K562 (cell line): ENCODE measurements at regions not wholly inside any gene's neighbourhood (a gene's known extent, or its start where the extent isn't known, plus 50 kb on each side); places are given as distances from the start of the nearest gene placed in this dataset.

Source experiments
- ATAC-seq: fragments of 200-7000 bp; cut with Tn5 transposase; 3 replicates; pipeline ENCODE4 v1.9.1; 2020; ENCODE audit warnings: moderate library complexity
- BruUV-seq: library from RNA; stranded (reverse); fragments of 400-500 nt; replicated peaks from 2 replicates; lab custom pipeline; 2021; lab: Mats Ljungman, UMichigan
- CTCF ChIA-PET: fragments of 300-600 bp; formaldehyde crosslinking; extraction: SDS; loops from one replicate; lab custom pipeline; 2021; ENCODE audit warnings: low intra/inter-chr PET ratio; lab: Yijun Ruan, JAX
- POLR2A ChIA-PET: fragments of 300-600, 350-650 bp; sonication (Branson Sonifier 250); formaldehyde crosslinking; extraction: SDS; loops from one replicate; lab custom pipeline; 2021; ENCODE audit warnings: antibody characterized with exemption, inconsistent platforms; lab: Yijun Ruan, JAX
- DNase-seq, 4 experiments: peaks; one replicate each; pipeline versions ENCODE4 v3.0.0 to v3.0.0-alpha.2; 2011 to 2018; ENCODE audit warnings: low spot score in 3 of 4, mixed read lengths in 3 of 4; ENCODE audit errors: extremely low read depth in 1 of 4
- FAIRE-seq: peaks from 2 replicates; lab custom pipeline; 2011; peaks lifted over from hg19 to GRCh38; lab: Jason Lieb, UNC
- H2AFZ ChIP-seq: 2 replicates; pipeline ENCODE4 v1.6.0; 2011; ENCODE audit warnings: low read depth, low read length, control low read depth, inconsistent platforms
- H3K27ac ChIP-seq: fragments of 200-600 bp; 3 replicates; pipeline ENCODE4 v1.8.0; 2011; ENCODE audit warnings: low read depth, mild to moderate bottlenecking, control low read depth, inconsistent platforms, low read length, moderate library complexity, mixed read lengths; ENCODE audit errors: extremely low read depth
- H3K27me3 ChIP-seq, 2 experiments: fragments of 300-600 bp in 1 of 2; 2 replicates in 1 of 2; 3 replicates in 1 of 2; pipeline versions ENCODE4 v1.6.0 to v1.8.0; 2011; ENCODE audit warnings: inconsistent platforms in 2 of 2, low read length in 2 of 2, mild to moderate bottlenecking in 1 of 2, mixed read lengths in 1 of 2, moderate library complexity in 1 of 2; ENCODE audit not compliant: control insufficient read depth in 2 of 2, insufficient read depth in 2 of 2
- H3K36me3 ChIP-seq: fragments of 300-600 bp; 3 replicates; pipeline ENCODE4 v1.8.0; 2011; ENCODE audit warnings: mild to moderate bottlenecking, low read length, inconsistent platforms; ENCODE audit not compliant: control insufficient read depth, insufficient read depth
- H3K4me1 ChIP-seq, 2 experiments: fragments of 200-600 bp in 1 of 2; replicated peaks in 1 of 2; 2 replicates in 1 of 2; 3 replicates in 1 of 2; pipeline versions ENCODE4 v1.5.1 to v1.8.0; 2011; ENCODE audit warnings: inconsistent platforms in 2 of 2, low read length in 2 of 2, mild to moderate bottlenecking in 1 of 2, mixed read lengths in 1 of 2, moderate library complexity in 1 of 2; ENCODE audit not compliant: control insufficient read depth in 2 of 2, insufficient read depth in 2 of 2
- H3K4me2 ChIP-seq: 2 replicates; pipeline ENCODE4 v1.6.1; 2011; ENCODE audit warnings: low read length, control low read depth, inconsistent platforms, mixed read lengths; ENCODE audit not compliant: insufficient read depth
- H3K4me3 ChIP-seq: fragments of 200-600 bp; sonication (generic), shearing (Covaris generic); 2 replicates; pipeline ENCODE4 v1.5.1; 2016; ENCODE audit warnings: control low read depth, inconsistent platforms
- H3K79me2 ChIP-seq: fragments of 200-600 bp; 3 replicates; pipeline ENCODE4 v1.8.0; 2011; ENCODE audit warnings: low read length, inconsistent platforms; ENCODE audit not compliant: control insufficient read depth, insufficient read depth
- H3K9ac ChIP-seq, 2 experiments: 2 replicates each; pipeline versions ENCODE4 v1.6.0 to v1.6.1; 2011; ENCODE audit warnings: low read depth in 2 of 2, low read length in 2 of 2, control low read depth in 1 of 2, inconsistent platforms in 1 of 2, mild to moderate bottlenecking in 1 of 2, mixed read lengths in 1 of 2; ENCODE audit not compliant: insufficient read depth in 1 of 2
- H3K9me1 ChIP-seq: one replicate; pipeline ENCODE4 v1.6.0; 2011; ENCODE audit warnings: inconsistent platforms, mild to moderate bottlenecking, low read length, moderate library complexity; ENCODE audit not compliant: control insufficient read depth, insufficient read depth
- H3K9me3 ChIP-seq: replicated peaks from 2 replicates; pipeline ENCODE4 v1.5.1; 2011; ENCODE audit warnings: low read depth, low read length, inconsistent platforms; ENCODE audit not compliant: control insufficient read depth, insufficient read depth
- H4K20me1 ChIP-seq: replicated peaks from 2 replicates; pipeline ENCODE4 v1.6.1; 2011; ENCODE audit warnings: low read length, inconsistent platforms, mixed read lengths; ENCODE audit not compliant: control insufficient read depth, insufficient read depth
- ARNT ChIP-seq, 2 experiments: fragments of 450-650 bp; IDR thresholded peaks; 2 replicates each; pipeline ENCODE4 v1.6.1; 2016; ENCODE audit warnings: mild to moderate bottlenecking in 1 of 2
- ESRRA ChIP-seq: fragments of 450-650 bp; IDR thresholded peaks from 2 replicates; pipeline ENCODE4 v1.6.1; 2014; ENCODE audit warnings: low read depth, mild to moderate bottlenecking, moderate library complexity, borderline replicate concordance
- MAZ ChIP-seq, 2 experiments: fragments of 450-650 bp in 1 of 2; sonication (generic) in 1 of 2; formaldehyde crosslinking; IDR thresholded peaks in 1 of 2; conservative IDR thresholded peaks in 1 of 2; 2 replicates each; pipeline versions ENCODE4 v1.4.0 to v1.5.0; 2020; ENCODE audit warnings: mild to moderate bottlenecking in 1 of 2, missing genetic modification reagents in 1 of 2
- SMAD2 ChIP-seq: fragments of 150-350 bp; IDR thresholded peaks from 2 replicates; pipeline ENCODE4 v1.6.1; 2014; ENCODE audit warnings: low read depth, mild to moderate bottlenecking, low read length
- ZNF316 ChIP-seq: fragments of 450-650 bp; IDR thresholded peaks from 2 replicates; pipeline ENCODE4 v1.6.1; 2016
- ZNF561 ChIP-seq: fragments of 450-650 bp; formaldehyde crosslinking; conservative IDR thresholded peaks from 2 replicates; pipeline ENCODE4 v1.4.0; 2020; ENCODE audit warnings: mild to moderate bottlenecking, moderate library complexity
- WGBS: fragments of 100-300 bp; shearing (Covaris generic); methylation state at CpG from one replicate; pipeline ENCODE4 v1.1.6; 2016; ENCODE audit warnings: low coverage, mixed read lengths; ENCODE audit not compliant: insufficient coverage; ENCODE audit errors: missing lambda C conversion rate; 5-methylcytosine and 5-hydroxymethylcytosine counted together
- in situ Hi-C: fragments of 300-500 bp; cut with MboI; formaldehyde crosslinking; loops from 4 replicates; pipeline ENCODE4 v1.15.0; 2018; ENCODE audit warnings: inconsistent platforms, mixed read lengths
- intact Hi-C: fragments of 100-400 bp; cut with micrococcal nuclease; formaldehyde crosslinking; loops from 2 replicates; pipeline ENCODE4 v1.14.2; 2022
- TF ChIP-seq, protein P1 (sequence below): fragments of 250-450 bp; sonication (Bioruptor Pico); IDR thresholded peaks from 2 replicates; pipeline ENCODE4 v1.8.0; 2021; ENCODE audit warnings: borderline replicate concordance, mild to moderate bottlenecking, moderate library complexity; ENCODE audit not compliant: poor library complexity, severe bottlenecking
- TF ChIP-seq, protein P2 (sequence below): fragments of 250-450 bp; sonication (Bioruptor Pico); IDR thresholded peaks from 2 replicates; pipeline ENCODE4 v1.5.1; 2021; ENCODE audit warnings: mild to moderate bottlenecking
- TF ChIP-seq, protein P3 (sequence below): IDR thresholded peaks from 3 replicates; pipeline ENCODE4 v1.6.1; 2011; ENCODE audit warnings: borderline replicate concordance, mild to moderate bottlenecking, moderate library complexity; ENCODE audit not compliant: insufficient read length; ENCODE audit errors: extremely low read depth
- TF ChIP-seq, protein P4 (sequence below): sonication (generic); formaldehyde crosslinking; IDR thresholded peaks from 2 replicates; pipeline ENCODE4 v1.8.1; 2023; ENCODE audit warnings: missing genetic modification reagents, mild to moderate bottlenecking, borderline replicate concordance
- TF ChIP-seq, protein P5 (sequence below): sonication (generic); formaldehyde crosslinking; IDR thresholded peaks from 2 replicates; pipeline ENCODE4 v1.8.0; 2023; ENCODE audit warnings: mild to moderate bottlenecking, missing genetic modification reagents

DNA sequence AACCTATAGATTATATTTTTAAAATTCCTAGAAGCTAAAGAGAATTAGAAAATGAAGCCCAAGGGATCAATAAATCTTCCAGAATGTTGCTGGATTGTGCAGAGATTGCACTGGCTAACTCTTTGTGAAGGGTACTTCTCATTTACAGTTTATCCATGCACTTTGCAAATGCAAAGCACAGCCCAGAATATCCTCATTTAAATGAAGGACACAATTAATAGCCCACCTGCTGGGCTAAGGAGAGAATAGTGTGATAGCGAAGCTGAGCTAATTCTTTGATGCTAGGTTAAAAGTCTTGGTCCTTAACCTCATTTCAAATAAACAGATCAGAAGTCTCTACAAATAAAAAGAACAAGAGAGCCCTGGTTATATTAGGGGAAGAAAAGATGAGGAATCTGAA lies 72.5 kb downstream of the SMPDL3A start:
- DNase-seq (no peak), ATAC-seq (no peak), FAIRE-seq (no peak)
- H3K9ac ChIP-seq, result no peak overlapping the region
- intact Hi-C loops, result loop anchor here (10.0 kb wide), 1 partner anchor 133 kb away; the partner anchor contains the start of gene CLVS2
- no peaks in the 10 kb centered on the region for H4K20me1 ChIP-seq
- no peak overlapping the region for H2AFZ ChIP-seq
- H3K9me1 ChIP-seq, result no peaks in the 10 kb centered on the region
- no peaks in the 10 kb centered on the region for H3K36me3 ChIP-seq
- in situ Hi-C loops, result no loop called here
- no peak overlapping the region for H3K4me3 ChIP-seq
- H3K27ac ChIP-seq, result no peak overlapping the region
- H3K27me3 ChIP-seq, result no peaks in the 10 kb centered on the region
- no peak overlapping the region for H3K4me2 ChIP-seq
- POLR2A ChIA-PET, result no interaction called here
- no peaks in the 10 kb centered on the region for H3K4me1 ChIP-seq
- CTCF ChIA-PET, result no interaction called here
- BruUV-seq, result no TSS peak
- WGBS, result 0% methylated on average over 1 of the region's 1 CpG
- no peaks in the 10 kb centered on the region for H3K79me2 ChIP-seq
- H3K9me3 ChIP-seq, result no peaks in the 10 kb centered on the region
- TF ChIP-seq, protein P1, sequence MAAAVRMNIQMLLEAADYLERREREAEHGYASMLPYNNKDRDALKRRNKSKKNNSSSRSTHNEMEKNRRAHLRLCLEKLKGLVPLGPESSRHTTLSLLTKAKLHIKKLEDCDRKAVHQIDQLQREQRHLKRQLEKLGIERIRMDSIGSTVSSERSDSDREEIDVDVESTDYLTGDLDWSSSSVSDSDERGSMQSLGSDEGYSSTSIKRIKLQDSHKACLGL (CRISPR knock-in tag), result no peak
- TF ChIP-seq, protein P2, sequence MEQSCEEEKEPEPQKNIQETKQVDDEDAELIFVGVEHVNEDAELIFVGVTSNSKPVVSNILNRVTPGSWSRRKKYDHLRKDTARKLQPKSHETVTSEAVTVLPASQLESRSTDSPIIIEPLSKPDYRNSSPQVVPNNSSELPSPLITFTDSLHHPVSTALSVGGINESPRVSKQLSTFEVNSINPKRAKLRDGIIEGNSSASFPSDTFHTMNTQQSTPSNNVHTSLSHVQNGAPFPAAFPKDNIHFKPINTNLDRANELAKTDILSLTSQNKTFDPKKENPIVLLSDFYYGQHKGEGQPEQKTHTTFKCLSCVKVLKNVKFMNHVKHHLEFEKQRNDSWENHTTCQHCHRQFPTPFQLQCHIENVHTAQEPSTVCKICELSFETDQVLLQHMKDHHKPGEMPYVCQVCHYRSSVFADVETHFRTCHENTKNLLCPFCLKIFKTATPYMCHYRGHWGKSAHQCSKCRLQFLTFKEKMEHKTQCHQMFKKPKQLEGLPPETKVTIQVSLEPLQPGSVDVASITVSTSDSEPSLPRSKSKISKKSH (CRISPR knock-in tag), result no peak
- TF ChIP-seq SMAD2 (no peak), ARNT (IDR thresholded peaks at IDR 0.05) (no peak), ZNF316 (no peak), MAZ (CRISPR knock-in tag; conservative IDR thresholded peaks at IDR 0.05 in 1 of 2, IDR thresholded peaks at IDR 0.05 in 1 of 2) (no peak), ESRRA (no peak), ZNF561 (CRISPR knock-in tag) (no peak)
- TF ChIP-seq, protein P3, sequence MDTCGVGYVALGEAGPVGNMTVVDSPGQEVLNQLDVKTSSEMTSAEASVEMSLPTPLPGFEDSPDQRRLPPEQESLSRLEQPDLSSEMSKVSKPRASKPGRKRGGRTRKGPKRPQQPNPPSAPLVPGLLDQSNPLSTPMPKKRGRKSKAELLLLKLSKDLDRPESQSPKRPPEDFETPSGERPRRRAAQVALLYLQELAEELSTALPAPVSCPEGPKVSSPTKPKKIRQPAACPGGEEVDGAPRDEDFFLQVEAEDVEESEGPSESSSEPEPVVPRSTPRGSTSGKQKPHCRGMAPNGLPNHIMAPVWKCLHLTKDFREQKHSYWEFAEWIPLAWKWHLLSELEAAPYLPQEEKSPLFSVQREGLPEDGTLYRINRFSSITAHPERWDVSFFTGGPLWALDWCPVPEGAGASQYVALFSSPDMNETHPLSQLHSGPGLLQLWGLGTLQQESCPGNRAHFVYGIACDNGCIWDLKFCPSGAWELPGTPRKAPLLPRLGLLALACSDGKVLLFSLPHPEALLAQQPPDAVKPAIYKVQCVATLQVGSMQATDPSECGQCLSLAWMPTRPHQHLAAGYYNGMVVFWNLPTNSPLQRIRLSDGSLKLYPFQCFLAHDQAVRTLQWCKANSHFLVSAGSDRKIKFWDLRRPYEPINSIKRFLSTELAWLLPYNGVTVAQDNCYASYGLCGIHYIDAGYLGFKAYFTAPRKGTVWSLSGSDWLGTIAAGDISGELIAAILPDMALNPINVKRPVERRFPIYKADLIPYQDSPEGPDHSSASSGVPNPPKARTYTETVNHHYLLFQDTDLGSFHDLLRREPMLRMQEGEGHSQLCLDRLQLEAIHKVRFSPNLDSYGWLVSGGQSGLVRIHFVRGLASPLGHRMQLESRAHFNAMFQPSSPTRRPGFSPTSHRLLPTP, result no peak
- TF ChIP-seq, protein P4, sequence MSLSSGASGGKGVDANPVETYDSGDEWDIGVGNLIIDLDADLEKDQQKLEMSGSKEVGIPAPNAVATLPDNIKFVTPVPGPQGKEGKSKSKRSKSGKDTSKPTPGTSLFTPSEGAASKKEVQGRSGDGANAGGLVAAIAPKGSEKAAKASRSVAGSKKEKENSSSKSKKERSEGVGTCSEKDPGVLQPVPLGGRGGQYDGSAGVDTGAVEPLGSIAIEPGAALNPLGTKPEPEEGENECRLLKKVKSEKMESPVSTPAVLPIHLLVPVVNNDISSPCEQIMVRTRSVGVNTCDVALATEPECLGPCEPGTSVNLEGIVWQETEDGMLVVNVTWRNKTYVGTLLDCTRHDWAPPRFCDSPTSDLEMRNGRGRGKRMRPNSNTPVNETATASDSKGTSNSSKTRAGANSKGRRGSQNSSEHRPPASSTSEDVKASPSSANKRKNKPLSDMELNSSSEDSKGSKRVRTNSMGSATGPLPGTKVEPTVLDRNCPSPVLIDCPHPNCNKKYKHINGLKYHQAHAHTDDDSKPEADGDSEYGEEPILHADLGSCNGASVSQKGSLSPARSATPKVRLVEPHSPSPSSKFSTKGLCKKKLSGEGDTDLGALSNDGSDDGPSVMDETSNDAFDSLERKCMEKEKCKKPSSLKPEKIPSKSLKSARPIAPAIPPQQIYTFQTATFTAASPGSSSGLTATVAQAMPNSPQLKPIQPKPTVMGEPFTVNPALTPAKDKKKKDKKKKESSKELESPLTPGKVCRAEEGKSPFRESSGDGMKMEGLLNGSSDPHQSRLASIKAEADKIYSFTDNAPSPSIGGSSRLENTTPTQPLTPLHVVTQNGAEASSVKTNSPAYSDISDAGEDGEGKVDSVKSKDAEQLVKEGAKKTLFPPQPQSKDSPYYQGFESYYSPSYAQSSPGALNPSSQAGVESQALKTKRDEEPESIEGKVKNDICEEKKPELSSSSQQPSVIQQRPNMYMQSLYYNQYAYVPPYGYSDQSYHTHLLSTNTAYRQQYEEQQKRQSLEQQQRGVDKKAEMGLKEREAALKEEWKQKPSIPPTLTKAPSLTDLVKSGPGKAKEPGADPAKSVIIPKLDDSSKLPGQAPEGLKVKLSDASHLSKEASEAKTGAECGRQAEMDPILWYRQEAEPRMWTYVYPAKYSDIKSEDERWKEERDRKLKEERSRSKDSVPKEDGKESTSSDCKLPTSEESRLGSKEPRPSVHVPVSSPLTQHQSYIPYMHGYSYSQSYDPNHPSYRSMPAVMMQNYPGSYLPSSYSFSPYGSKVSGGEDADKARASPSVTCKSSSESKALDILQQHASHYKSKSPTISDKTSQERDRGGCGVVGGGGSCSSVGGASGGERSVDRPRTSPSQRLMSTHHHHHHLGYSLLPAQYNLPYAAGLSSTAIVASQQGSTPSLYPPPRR (CRISPR knock-in tag), result no peak
- TF ChIP-seq, protein P5, sequence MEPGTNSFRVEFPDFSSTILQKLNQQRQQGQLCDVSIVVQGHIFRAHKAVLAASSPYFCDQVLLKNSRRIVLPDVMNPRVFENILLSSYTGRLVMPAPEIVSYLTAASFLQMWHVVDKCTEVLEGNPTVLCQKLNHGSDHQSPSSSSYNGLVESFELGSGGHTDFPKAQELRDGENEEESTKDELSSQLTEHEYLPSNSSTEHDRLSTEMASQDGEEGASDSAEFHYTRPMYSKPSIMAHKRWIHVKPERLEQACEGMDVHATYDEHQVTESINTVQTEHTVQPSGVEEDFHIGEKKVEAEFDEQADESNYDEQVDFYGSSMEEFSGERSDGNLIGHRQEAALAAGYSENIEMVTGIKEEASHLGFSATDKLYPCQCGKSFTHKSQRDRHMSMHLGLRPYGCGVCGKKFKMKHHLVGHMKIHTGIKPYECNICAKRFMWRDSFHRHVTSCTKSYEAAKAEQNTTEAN (CRISPR knock-in tag), result no peak
